ENCODE measurements at regions not wholly inside any gene's neighbourhood (a gene's known extent, or its start where the extent isn't known, plus 50 kb on each side); places are given as distances from the start of the nearest gene placed in this dataset.

GRCh38 chr2:83331810-83332209 lies 1127.3 kb downstream of the SUCLG1 start:
- no peaks in the 10 kb centered on the region for H3K36me3 ChIP-seq (replicated peaks in 1 of 2; ENCODE audit: insufficient read depth in 1 of 2, low read depth in 2 of 2)
- H3K9me3 ChIP-seq = no peaks in the 10 kb centered on the region
- no peaks in the 10 kb centered on the region for H3K4me1 ChIP-seq
- no peak overlapping the region for H3K4me3 ChIP-seq
- intact Hi-C loops (cut with DNase I) = no loop called here
- no peak overlapping the region for H3K27ac ChIP-seq
- DNase-seq (no peak), ATAC-seq (no peak)
- no peak for TF ChIP-seq POLR2A (IDR thresholded peaks at IDR 0.05)
- TF ChIP-seq CTCF (IDR thresholded peaks at IDR 0.05) = no peak
- 91 to 92% methylated on average over 3 of the region's 3 CpGs for WGBS, 2 donors
- no peaks in the 10 kb centered on the region for H3K27me3 ChIP-seq

GRCh38 chr2:83323038-83323437 lies 1136.0 kb downstream of the SUCLG1 start:
- Histone ChIP-seq H3K4me3 (no peak overlapping the region), H3K9me3 (no peaks in the 10 kb centered on the region), H3K27me3 (no peaks in the 10 kb centered on the region), H3K27ac (no peak overlapping the region), H3K4me1 (no peaks in the 10 kb centered on the region), H3K36me3 (replicated peaks in 1 of 2; ENCODE audit: insufficient read depth in 1 of 2, low read depth in 2 of 2) (no peaks in the 10 kb centered on the region)
- WGBS, 2 donors = 48 to 55% methylated on average over 1 of the region's 1 CpG
- ATAC-seq (no peak), DNase-seq (no peak)
- intact Hi-C loops (cut with DNase I) = no loop called here
- TF ChIP-seq POLR2A (IDR thresholded peaks at IDR 0.05) = no peak
- no peak for TF ChIP-seq CTCF (IDR thresholded peaks at IDR 0.05)

- H3K36me3 ChIP-seq (replicated peaks in 1 of 2; ENCODE audit: insufficient read depth in 1 of 2, low read depth in 2 of 2) = no peaks in the 10 kb centered on the region
- H3K4me3 ChIP-seq = no peak overlapping the region
- H3K9me3 ChIP-seq = no peaks in the 10 kb centered on the region
- ATAC-seq (no peak), DNase-seq (no peak)
- H3K27ac ChIP-seq = no peak overlapping the region
- TF ChIP-seq CTCF (IDR thresholded peaks at IDR 0.05) (no peak), POLR2A (IDR thresholded peaks at IDR 0.05) (no peak)
- H3K27me3 ChIP-seq = no peaks in the 10 kb centered on the region
- intact Hi-C loops (cut with DNase I) = no loop called here
- H3K4me1 ChIP-seq = no peaks in the 10 kb centered on the region
Observed at GRCh38 chr2:83320053-83320452, 1139.0 kb downstream of the SUCLG1 start.

GRCh38 chr2:83305758-83306378 lies 1153.2 kb downstream of the SUCLG1 start:
- Histone ChIP-seq H3K27me3 (no peaks in the 10 kb centered on the region), H3K4me1 (no peaks in the 10 kb centered on the region), H3K36me3 (replicated peaks in 1 of 2; ENCODE audit: insufficient read depth in 1 of 2, low read depth in 2 of 2) (no peaks in the 10 kb centered on the region), H3K9me3 (no peaks in the 10 kb centered on the region), H3K4me3 (no peak overlapping the region), H3K27ac (no peak overlapping the region)
- 75 to 77% methylated on average over 11 of the region's 11 CpGs for WGBS, 2 donors
- TF ChIP-seq POLR2A (IDR thresholded peaks at IDR 0.05) (no peak), CTCF (IDR thresholded peaks at IDR 0.05) (no peak)
- no peak for ATAC-seq
- DNase-seq = no peak
- intact Hi-C loops (cut with DNase I) = no loop called here

GRCh38 chr2:83291083-83291482 lies 1168.0 kb downstream of the SUCLG1 start:
- Histone ChIP-seq H3K27ac (no peak overlapping the region), H3K36me3 (replicated peaks in 1 of 2; ENCODE audit: insufficient read depth in 1 of 2, low read depth in 2 of 2) (no peaks in the 10 kb centered on the region), H3K4me1 (no peaks in the 10 kb centered on the region), H3K4me3 (no peak overlapping the region), H3K27me3 (no peaks in the 10 kb centered on the region), H3K9me3 (no peaks in the 10 kb centered on the region)
- no peak for TF ChIP-seq POLR2A (IDR thresholded peaks at IDR 0.05)
- TF ChIP-seq CTCF (IDR thresholded peaks at IDR 0.05) = no peak
- ATAC-seq (no peak), DNase-seq (no peak)
- WGBS, 2 donors = 75 to 76% methylated on average over 4 of the region's 4 CpGs
- intact Hi-C loops (cut with DNase I) = no loop called here

All from body of pancreas (tissue), 4 donors.